ENCODE measurements at regions not wholly inside any gene's neighbourhood (a gene's known extent, or its start where the extent isn't known, plus 50 kb on each side); places are given as distances from the start of the nearest gene placed in this dataset.

DNA sequence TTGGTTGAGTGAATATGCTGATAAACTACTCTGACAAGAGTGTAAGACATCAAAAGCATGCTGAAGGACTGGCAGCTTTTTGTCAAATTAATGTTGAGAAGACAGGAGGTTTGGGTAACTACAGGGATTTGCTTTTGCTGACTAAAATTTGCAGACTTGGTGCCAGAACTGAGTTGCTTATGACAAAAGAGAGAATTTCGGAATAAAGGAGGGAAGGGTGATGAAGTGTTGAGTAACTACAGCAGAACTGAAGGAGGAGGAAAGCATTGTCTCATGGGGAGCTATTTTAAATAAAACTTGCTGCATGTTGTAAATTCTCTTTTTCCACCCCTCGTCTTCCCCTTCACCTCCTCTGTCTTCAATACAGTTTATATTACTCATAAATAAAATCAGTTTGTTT, 296.1 kb downstream of the YTHDC2 start:
- H3K36me3 ChIP-seq (replicated peaks in 1 of 2; ENCODE audit: control extremely low read depth in 1 of 2, control insufficient read depth in 1 of 2, extremely low read depth in 1 of 2, insufficient read depth in 2 of 2, low read length in 1 of 2): no peaks in the 10 kb centered on the region
- DNase-seq (no peak), ATAC-seq (ENCODE audit: low read depth) (no peak)
- H3K79me2 ChIP-seq (ENCODE audit: control insufficient read depth, insufficient read depth, low read length): no peaks in the 10 kb centered on the region
- no peak overlapping the region for H3K9ac ChIP-seq (ENCODE audit: low read length)
- intact Hi-C loops (cut with micrococcal nuclease): no loop called here
- Mint-ChIP-seq H3K27ac (no peak overlapping the region), H3K4me1 (no peaks in the 10 kb centered on the region), H3K4me3 (no peak overlapping the region), H3K9me3 (ENCODE audit: insufficient read depth) (no peaks in the 10 kb centered on the region), H3K27me3 (peaks cover 3% of the 10 kb centered on the region)
- H3K4me2 ChIP-seq (replicated peaks; ENCODE audit: low read depth, low read length, poor library complexity, severe bottlenecking): no peak overlapping the region
- POLR2A ChIA-PET: no interaction called here
- no peak overlapping the region for H2AFZ ChIP-seq (ENCODE audit: insufficient read depth, low read depth, low read length, poor library complexity, severe bottlenecking)
- no peaks in the 10 kb centered on the region for H3K9me3 ChIP-seq (ENCODE audit: control extremely low read depth in 1 of 3, control insufficient read depth in 2 of 3, insufficient read depth in 1 of 3, low read length in 2 of 3)
- no CpG with 5 or more reads among the region's 2 CpGs for WGBS (ENCODE audit: insufficient coverage)
- H3K4me1 ChIP-seq (ENCODE audit: control insufficient read depth in 2 of 2, insufficient read depth in 2 of 2, low read length in 2 of 2): no peaks in the 10 kb centered on the region
- H3K27me3 ChIP-seq (replicated peaks in 1 of 4; ENCODE audit: control extremely low read depth in 1 of 4, control insufficient read depth in 3 of 4, insufficient read depth in 4 of 4, low read length in 3 of 4): no peaks in the 10 kb centered on the region
- no peak overlapping the region for H3K4me3 ChIP-seq (ENCODE audit: control extremely low read depth in 1 of 5, extremely low read depth in 1 of 5, insufficient read depth in 1 of 5, low read depth in 2 of 5, low read length in 4 of 5)
- CTCF ChIA-PET: no interaction called here
- no peak overlapping the region for H3K27ac ChIP-seq (ENCODE audit: low read length in 2 of 2)
- H4K20me1 ChIP-seq (ENCODE audit: control insufficient read depth, insufficient read depth, low read length, poor library complexity, severe bottlenecking): no peaks in the 10 kb centered on the region
- TF ChIP-seq, protein P1, sequence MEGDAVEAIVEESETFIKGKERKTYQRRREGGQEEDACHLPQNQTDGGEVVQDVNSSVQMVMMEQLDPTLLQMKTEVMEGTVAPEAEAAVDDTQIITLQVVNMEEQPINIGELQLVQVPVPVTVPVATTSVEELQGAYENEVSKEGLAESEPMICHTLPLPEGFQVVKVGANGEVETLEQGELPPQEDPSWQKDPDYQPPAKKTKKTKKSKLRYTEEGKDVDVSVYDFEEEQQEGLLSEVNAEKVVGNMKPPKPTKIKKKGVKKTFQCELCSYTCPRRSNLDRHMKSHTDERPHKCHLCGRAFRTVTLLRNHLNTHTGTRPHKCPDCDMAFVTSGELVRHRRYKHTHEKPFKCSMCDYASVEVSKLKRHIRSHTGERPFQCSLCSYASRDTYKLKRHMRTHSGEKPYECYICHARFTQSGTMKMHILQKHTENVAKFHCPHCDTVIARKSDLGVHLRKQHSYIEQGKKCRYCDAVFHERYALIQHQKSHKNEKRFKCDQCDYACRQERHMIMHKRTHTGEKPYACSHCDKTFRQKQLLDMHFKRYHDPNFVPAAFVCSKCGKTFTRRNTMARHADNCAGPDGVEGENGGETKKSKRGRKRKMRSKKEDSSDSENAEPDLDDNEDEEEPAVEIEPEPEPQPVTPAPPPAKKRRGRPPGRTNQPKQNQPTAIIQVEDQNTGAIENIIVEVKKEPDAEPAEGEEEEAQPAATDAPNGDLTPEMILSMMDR (IDR thresholded peaks at IDR 0.05): no peak
- no peak for TF ChIP-seq EZH2 (IDR thresholded peaks at IDR 0.05; ENCODE audit: borderline replicate concordance, insufficient read depth, low read depth, low read length, poor library complexity, severe bottlenecking)

DNA sequence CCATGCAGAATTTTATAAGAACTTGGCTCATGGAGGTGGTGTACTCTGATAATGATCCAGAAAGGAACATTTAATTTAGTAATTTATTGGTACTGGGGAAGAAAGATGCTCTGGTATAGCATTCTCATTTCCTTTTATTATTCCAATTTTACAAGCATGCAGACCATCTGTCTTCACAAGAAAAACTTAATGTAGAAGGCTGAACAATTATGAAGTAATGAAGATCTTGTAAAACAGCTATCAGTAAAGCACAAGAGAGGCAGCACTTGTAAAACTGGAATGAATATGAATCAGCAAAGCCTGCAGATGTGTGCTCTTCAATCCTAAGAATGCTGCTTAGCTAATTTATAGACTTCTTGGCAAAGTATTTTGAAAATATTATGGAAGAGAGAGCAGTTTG, 300.0 kb downstream of the YTHDC2 start:
- H4K20me1 ChIP-seq (ENCODE audit: control insufficient read depth, insufficient read depth, low read length, poor library complexity, severe bottlenecking): no peaks in the 10 kb centered on the region
- Mint-ChIP-seq H3K4me1 (no peaks in the 10 kb centered on the region), H3K9me3 (ENCODE audit: insufficient read depth) (peaks cover 6% of the 10 kb centered on the region), H3K27me3 (peaks cover 3% of the 10 kb centered on the region), H3K4me3 (no peak overlapping the region), H3K27ac (no peak overlapping the region)
- intact Hi-C loops (cut with micrococcal nuclease): no loop called here
- H2AFZ ChIP-seq (ENCODE audit: insufficient read depth, low read depth, low read length, poor library complexity, severe bottlenecking): no peak overlapping the region
- H3K27ac ChIP-seq (ENCODE audit: low read length in 2 of 2): no peak overlapping the region
- no peaks in the 10 kb centered on the region for H3K4me1 ChIP-seq (ENCODE audit: control insufficient read depth in 2 of 2, insufficient read depth in 2 of 2, low read length in 2 of 2)
- no peaks in the 10 kb centered on the region for H3K27me3 ChIP-seq (replicated peaks in 1 of 4; ENCODE audit: control extremely low read depth in 1 of 4, control insufficient read depth in 3 of 4, insufficient read depth in 4 of 4, low read length in 3 of 4)
- POLR2A ChIA-PET: no interaction called here
- no peak for DNase-seq
- TF ChIP-seq, protein P1 (IDR thresholded peaks at IDR 0.05): no peak
- TF ChIP-seq EZH2 (IDR thresholded peaks at IDR 0.05; ENCODE audit: borderline replicate concordance, insufficient read depth, low read depth, low read length, poor library complexity, severe bottlenecking): no peak
- no peaks in the 10 kb centered on the region for H3K79me2 ChIP-seq (ENCODE audit: control insufficient read depth, insufficient read depth, low read length)
- CTCF ChIA-PET: no interaction called here
- H3K9me3 ChIP-seq (ENCODE audit: control extremely low read depth in 1 of 3, control insufficient read depth in 2 of 3, insufficient read depth in 1 of 3, low read length in 2 of 3): no peaks in the 10 kb centered on the region
- ATAC-seq (ENCODE audit: low read depth): no peak
- no peak overlapping the region for H3K4me2 ChIP-seq (replicated peaks; ENCODE audit: low read depth, low read length, poor library complexity, severe bottlenecking)
- no peak overlapping the region for H3K9ac ChIP-seq (ENCODE audit: low read length)
- no peak overlapping the region for H3K4me3 ChIP-seq (ENCODE audit: control extremely low read depth in 1 of 5, extremely low read depth in 1 of 5, insufficient read depth in 1 of 5, low read depth in 2 of 5, low read length in 4 of 5)
- H3K36me3 ChIP-seq (replicated peaks in 1 of 2; ENCODE audit: control extremely low read depth in 1 of 2, control insufficient read depth in 1 of 2, extremely low read depth in 1 of 2, insufficient read depth in 2 of 2, low read length in 1 of 2): no peaks in the 10 kb centered on the region

Measured in B cell (primary cell).